Hepatocyte (in vitro differentiated cells): ENCODE measurements at regions not wholly inside any gene's neighbourhood (a gene's known extent, or its start where the extent isn't known, plus 50 kb on each side); places are given as distances from the start of the nearest gene placed in this dataset.

Source experiments
- DNase-seq: peaks from one replicate; pipeline ENCODE4 v3.0.0-alpha.2; 2016; ENCODE audit warnings: low spot score
- H2AFZ ChIP-seq: fragments of 200-600 bp; sonication (generic); 2 replicates; pipeline ENCODE4 v1.6.0; 2016; ENCODE audit warnings: antibody characterized with exemption, mild to moderate bottlenecking
- H3K27ac ChIP-seq: fragments of 200-600 bp; sonication (generic); 2 replicates; pipeline ENCODE4 v1.5.1; 2016; ENCODE audit warnings: mild to moderate bottlenecking
- H3K27me3 ChIP-seq: fragments of 200-600 bp; sonication (generic); 2 replicates; pipeline ENCODE4 v1.6.1; 2016
- H3K36me3 ChIP-seq: fragments of 200-600 bp; sonication (generic); replicated peaks from 2 replicates; pipeline ENCODE4 v1.5.1; 2016; ENCODE audit warnings: low read depth; ENCODE audit not compliant: insufficient read depth
- H3K4me1 ChIP-seq: fragments of 200-600 bp; sonication (generic); 2 replicates; pipeline ENCODE4 v1.5.1; 2016; ENCODE audit warnings: mild to moderate bottlenecking, moderate library complexity; ENCODE audit not compliant: insufficient read depth
- H3K4me2 ChIP-seq: fragments of 200-600 bp; sonication (generic); 2 replicates; pipeline ENCODE4 v1.6.0; 2016
- H3K4me3 ChIP-seq: fragments of 200-600 bp; sonication (generic); 2 replicates; pipeline ENCODE4 v1.5.1; 2016; ENCODE audit warnings: mild to moderate bottlenecking
- H3K79me2 ChIP-seq: fragments of 200-600 bp; sonication (generic); 2 replicates; pipeline ENCODE4 v1.6.0; 2017; ENCODE audit warnings: mild to moderate bottlenecking
- H3K9me2 ChIP-seq: fragments of 200-600 bp; sonication (generic); replicated peaks from 2 replicates; pipeline ENCODE4 v1.6.0; 2017; ENCODE audit warnings: mild to moderate bottlenecking; ENCODE audit not compliant: insufficient read depth
- H3K9me3 ChIP-seq: fragments of 200-600 bp; sonication (generic); 2 replicates; pipeline ENCODE4 v1.5.1; 2016; ENCODE audit warnings: low read depth, mild to moderate bottlenecking
- H4K20me1 ChIP-seq: fragments of 200-600 bp; sonication (generic); 2 replicates; pipeline ENCODE4 v1.6.0; 2016; ENCODE audit warnings: mild to moderate bottlenecking; ENCODE audit not compliant: insufficient read depth, poor library complexity, severe bottlenecking
- EZH2 ChIP-seq: fragments of 200-600 bp; sonication (generic); IDR thresholded peaks from 2 replicates; pipeline ENCODE4 v1.6.1; 2016; ENCODE audit warnings: antibody characterized with exemption, mild to moderate bottlenecking, borderline replicate concordance
- EZH2phosphoT487 ChIP-seq: fragments of 200-600 bp; sonication (generic); IDR thresholded peaks from one replicate; pipeline ENCODE4 v1.6.1; 2018; ENCODE audit warnings: antibody characterized with exemption, mild to moderate bottlenecking, low read depth, moderate library complexity; ENCODE audit not compliant: unreplicated experiment, severe bottlenecking
- WGBS: methylation state at CpG from one replicate; pipeline ENCODE4 v1.1.6; 2016; ENCODE audit warnings: low lambda C conversion rate; ENCODE audit errors: missing lambda C conversion rate; 5-methylcytosine and 5-hydroxymethylcytosine counted together
- TF ChIP-seq, protein P1 (sequence below): fragments of 200-600 bp; sonication (generic); IDR thresholded peaks from 2 replicates; pipeline ENCODE4 v1.5.1; 2016; ENCODE audit warnings: antibody characterized with exemption, mild to moderate bottlenecking; ENCODE audit not compliant: poor library complexity

DNA sequence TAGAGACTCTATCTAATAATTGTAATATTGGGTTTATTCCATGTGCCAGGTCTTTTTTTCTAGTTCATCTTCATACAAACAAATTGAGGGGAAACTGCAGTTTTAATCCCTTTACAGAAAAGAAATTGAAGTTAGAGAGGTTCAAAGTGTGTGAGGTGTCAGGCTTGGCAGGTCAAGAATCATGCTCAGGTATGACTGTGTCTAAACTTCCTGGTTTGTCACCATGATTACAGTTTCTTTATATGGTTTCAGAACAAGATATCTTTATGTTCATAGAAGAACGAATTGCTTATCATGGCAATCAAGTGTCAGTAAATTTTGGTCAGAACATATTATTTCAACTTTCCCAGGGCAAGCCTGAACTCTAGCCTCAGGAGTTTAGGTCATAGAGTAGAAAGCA is 460.4 kb downstream of the RAPGEF2 start:
- TF ChIP-seq, protein P1, sequence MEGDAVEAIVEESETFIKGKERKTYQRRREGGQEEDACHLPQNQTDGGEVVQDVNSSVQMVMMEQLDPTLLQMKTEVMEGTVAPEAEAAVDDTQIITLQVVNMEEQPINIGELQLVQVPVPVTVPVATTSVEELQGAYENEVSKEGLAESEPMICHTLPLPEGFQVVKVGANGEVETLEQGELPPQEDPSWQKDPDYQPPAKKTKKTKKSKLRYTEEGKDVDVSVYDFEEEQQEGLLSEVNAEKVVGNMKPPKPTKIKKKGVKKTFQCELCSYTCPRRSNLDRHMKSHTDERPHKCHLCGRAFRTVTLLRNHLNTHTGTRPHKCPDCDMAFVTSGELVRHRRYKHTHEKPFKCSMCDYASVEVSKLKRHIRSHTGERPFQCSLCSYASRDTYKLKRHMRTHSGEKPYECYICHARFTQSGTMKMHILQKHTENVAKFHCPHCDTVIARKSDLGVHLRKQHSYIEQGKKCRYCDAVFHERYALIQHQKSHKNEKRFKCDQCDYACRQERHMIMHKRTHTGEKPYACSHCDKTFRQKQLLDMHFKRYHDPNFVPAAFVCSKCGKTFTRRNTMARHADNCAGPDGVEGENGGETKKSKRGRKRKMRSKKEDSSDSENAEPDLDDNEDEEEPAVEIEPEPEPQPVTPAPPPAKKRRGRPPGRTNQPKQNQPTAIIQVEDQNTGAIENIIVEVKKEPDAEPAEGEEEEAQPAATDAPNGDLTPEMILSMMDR = no peak
- no peak for TF ChIP-seq EZH2
- TF ChIP-seq EZH2phosphoT487 = no peak
- H3K9me3 ChIP-seq = no peaks in the 10 kb centered on the region
- H3K4me3 ChIP-seq = no peak overlapping the region
- H3K27ac ChIP-seq = no peak overlapping the region
- H3K27me3 ChIP-seq = no peaks in the 10 kb centered on the region
- no peaks in the 10 kb centered on the region for H3K4me1 ChIP-seq
- no peaks in the 10 kb centered on the region for H3K9me2 ChIP-seq
- no peaks in the 10 kb centered on the region for H3K79me2 ChIP-seq
- no peaks in the 10 kb centered on the region for H3K36me3 ChIP-seq
- H2AFZ ChIP-seq = no peak overlapping the region
- H4K20me1 ChIP-seq = no peaks in the 10 kb centered on the region
- no peak for DNase-seq
- 56% methylated on average over 1 of the region's 1 CpG for WGBS
- H3K4me2 ChIP-seq = no peak overlapping the region

DNA sequence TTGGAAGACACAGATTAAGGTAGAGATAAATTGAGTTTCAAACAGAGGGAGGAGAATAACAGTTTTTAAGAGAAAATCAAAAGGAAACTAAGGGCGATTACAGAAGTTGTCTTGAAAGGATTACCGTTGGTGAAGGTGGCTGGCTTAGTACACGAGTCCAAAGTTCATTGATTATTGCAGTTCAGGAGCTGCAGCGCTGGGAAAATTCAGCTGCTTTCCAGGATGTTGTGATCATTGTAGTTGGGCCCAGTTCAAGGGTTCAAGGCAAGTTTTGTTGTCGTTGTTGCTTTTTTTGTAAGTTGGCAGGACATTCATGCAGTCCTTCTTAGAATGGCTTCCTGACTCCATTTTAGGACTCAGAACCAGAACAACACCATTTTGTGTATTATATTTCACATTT is 461.7 kb downstream of the RAPGEF2 start:
- Histone ChIP-seq H3K36me3 (no peaks in the 10 kb centered on the region), H3K27ac (no peak overlapping the region), H3K4me3 (no peak overlapping the region), H3K4me1 (no peaks in the 10 kb centered on the region), H3K9me3 (no peaks in the 10 kb centered on the region), H2AFZ (no peak overlapping the region), H3K9me2 (no peaks in the 10 kb centered on the region), H3K27me3 (no peaks in the 10 kb centered on the region), H4K20me1 (no peaks in the 10 kb centered on the region), H3K4me2 (no peak overlapping the region), H3K79me2 (no peaks in the 10 kb centered on the region)
- 71% methylated on average over 5 of the region's 5 CpGs for WGBS
- peak; percentile 43 for DNase-seq
- no peak for TF ChIP-seq EZH2phosphoT487
- TF ChIP-seq, protein P1 = no peak
- no peak for TF ChIP-seq EZH2

DNA sequence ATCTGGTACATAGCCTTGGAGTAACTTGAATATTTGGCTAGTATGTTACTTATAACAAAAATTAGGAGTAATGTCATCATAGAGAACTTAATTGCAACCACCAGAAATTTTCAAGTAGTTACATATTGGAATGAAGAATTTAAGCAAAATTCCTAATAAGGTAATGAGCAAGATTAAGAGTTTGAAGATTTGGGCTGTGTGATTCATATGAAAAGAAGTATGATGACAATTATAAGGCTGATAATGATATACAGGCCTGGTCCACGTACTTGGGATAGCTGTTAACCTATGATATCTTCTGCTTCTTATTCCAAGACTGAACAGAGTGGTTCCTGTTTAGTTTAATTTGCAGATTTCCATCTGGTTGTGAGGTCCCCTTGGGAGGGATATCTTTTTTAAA is 463.9 kb downstream of the RAPGEF2 start:
- no peak overlapping the region for H3K27ac ChIP-seq
- H4K20me1 ChIP-seq = no peaks in the 10 kb centered on the region
- H3K4me1 ChIP-seq = no peaks in the 10 kb centered on the region
- no peaks in the 10 kb centered on the region for H3K27me3 ChIP-seq
- TF ChIP-seq, protein P1 = no peak
- no peak for TF ChIP-seq EZH2
- TF ChIP-seq EZH2phosphoT487 = no peak
- H2AFZ ChIP-seq = no peak overlapping the region
- no peak for DNase-seq
- 74% methylated on average over 1 of the region's 1 CpG for WGBS
- H3K4me2 ChIP-seq = no peak overlapping the region
- no peaks in the 10 kb centered on the region for H3K79me2 ChIP-seq
- no peaks in the 10 kb centered on the region for H3K36me3 ChIP-seq
- H3K9me3 ChIP-seq = peaks cover 4% of the 10 kb centered on the region
- H3K4me3 ChIP-seq = no peak overlapping the region
- H3K9me2 ChIP-seq = no peaks in the 10 kb centered on the region

DNA sequence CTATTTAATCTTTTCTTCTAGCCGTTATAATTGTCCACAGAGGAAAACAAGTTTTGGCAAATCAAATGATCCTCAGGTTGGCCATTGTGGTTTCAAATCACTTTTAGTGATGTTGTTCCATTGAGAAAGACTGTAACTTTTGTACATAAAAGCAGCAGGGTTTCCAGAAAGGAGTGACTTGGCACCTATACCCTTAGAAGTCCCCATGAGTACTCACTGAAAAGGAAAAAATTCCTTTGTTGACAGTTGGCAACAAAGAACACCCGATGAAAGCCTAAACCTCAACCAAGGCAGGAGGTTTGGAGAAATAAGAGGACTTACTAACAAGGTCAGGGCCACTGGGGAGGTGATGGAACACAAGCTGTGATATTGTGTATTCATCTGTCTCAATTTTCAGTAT is 474.4 kb downstream of the RAPGEF2 start:
- H3K9me2 ChIP-seq = no peaks in the 10 kb centered on the region
- H3K4me2 ChIP-seq = no peak overlapping the region
- H3K36me3 ChIP-seq = no peaks in the 10 kb centered on the region
- TF ChIP-seq, protein P1 = no peak
- TF ChIP-seq EZH2phosphoT487 = no peak
- TF ChIP-seq EZH2 = no peak
- no peaks in the 10 kb centered on the region for H3K9me3 ChIP-seq
- no peak overlapping the region for H2AFZ ChIP-seq
- H3K4me3 ChIP-seq = no peak overlapping the region
- WGBS = 87% methylated on average over 2 of the region's 2 CpGs
- no peaks in the 10 kb centered on the region for H3K4me1 ChIP-seq
- H3K27me3 ChIP-seq = no peaks in the 10 kb centered on the region
- no peak overlapping the region for H3K27ac ChIP-seq
- H3K79me2 ChIP-seq = no peaks in the 10 kb centered on the region
- H4K20me1 ChIP-seq = no peaks in the 10 kb centered on the region
- no peak for DNase-seq
